ENCODE measurements at regions not wholly inside any gene's neighbourhood (a gene's known extent, or its start where the extent isn't known, plus 50 kb on each side); places are given as distances from the start of the nearest gene placed in this dataset.

GRCh38 chr7:49618028-49618427 is 155.4 kb upstream of the VWC2 start:
- no peak for TF ChIP-seq CTCF (IDR thresholded peaks at IDR 0.05; ENCODE audit: insufficient read depth, low read length, poor library complexity, severe bottlenecking)
- Histone ChIP-seq H3K4me3 (ENCODE audit: low read depth, low read length) (no peak overlapping the region), H3K27me3 (ENCODE audit: control insufficient read depth, insufficient read depth, low read length) (no peaks in the 10 kb centered on the region), H3K36me3 (ENCODE audit: control insufficient read depth, insufficient read depth, low read length) (no peaks in the 10 kb centered on the region)
- DNase-seq (ENCODE audit: low read depth): no peak

DNA sequence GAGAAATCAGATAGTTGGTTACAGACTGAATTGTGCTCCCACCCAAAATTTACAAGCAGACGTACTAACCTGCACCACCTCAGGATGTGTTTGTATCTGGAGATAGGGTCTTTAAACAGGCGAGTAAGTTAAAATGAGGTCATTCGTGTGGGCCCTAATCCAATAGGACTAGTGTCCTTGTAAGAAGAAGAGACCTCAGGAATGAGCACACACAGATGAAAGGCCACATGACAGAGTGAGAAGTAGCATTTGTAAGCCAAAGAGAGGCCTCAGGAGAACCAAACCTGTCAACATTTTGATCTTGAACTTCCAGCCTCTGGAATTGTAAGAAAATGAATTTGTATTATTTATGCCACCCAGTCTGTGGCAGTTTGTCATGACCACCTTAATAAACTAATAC is 149.5 kb upstream of the VWC2 start:
- TF ChIP-seq CTCF (IDR thresholded peaks at IDR 0.05; ENCODE audit: insufficient read depth, low read length, poor library complexity, severe bottlenecking): no peak
- DNase-seq (ENCODE audit: low read depth): no peak
- Histone ChIP-seq H3K36me3 (ENCODE audit: control insufficient read depth, insufficient read depth, low read length) (no peaks in the 10 kb centered on the region), H3K4me3 (ENCODE audit: low read depth, low read length) (no peak overlapping the region), H3K27me3 (ENCODE audit: control insufficient read depth, insufficient read depth, low read length) (no peaks in the 10 kb centered on the region)

DNA sequence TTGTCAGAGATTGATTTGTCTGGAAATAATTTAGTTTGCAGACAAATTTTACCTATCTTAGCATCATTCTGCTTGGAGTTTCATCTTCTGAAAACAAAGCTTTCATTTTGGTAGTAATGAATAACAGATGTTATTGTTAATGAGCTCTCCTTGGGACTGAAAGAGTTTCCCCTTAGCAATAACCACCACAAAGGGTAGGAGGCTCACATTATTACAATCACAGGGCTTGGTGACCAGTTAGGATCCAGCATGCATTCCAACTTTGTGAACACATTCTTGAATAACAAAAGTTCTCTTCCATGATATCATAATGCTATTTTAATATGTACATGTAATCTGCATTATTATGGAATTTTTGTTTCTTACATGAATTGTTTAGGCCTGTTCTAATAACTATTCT is 148.8 kb upstream of the VWC2 start:
- DNase-seq (ENCODE audit: low read depth): no peak
- Histone ChIP-seq H3K4me3 (ENCODE audit: low read depth, low read length) (no peak overlapping the region), H3K36me3 (ENCODE audit: control insufficient read depth, insufficient read depth, low read length) (no peaks in the 10 kb centered on the region), H3K27me3 (ENCODE audit: control insufficient read depth, insufficient read depth, low read length) (no peaks in the 10 kb centered on the region)
- no peak for TF ChIP-seq CTCF (IDR thresholded peaks at IDR 0.05; ENCODE audit: insufficient read depth, low read length, poor library complexity, severe bottlenecking)

- no peaks in the 10 kb centered on the region for H3K36me3 ChIP-seq (ENCODE audit: control insufficient read depth, insufficient read depth, low read length)
- H3K4me3 ChIP-seq (ENCODE audit: low read depth, low read length): no peak overlapping the region
- no peaks in the 10 kb centered on the region for H3K27me3 ChIP-seq (ENCODE audit: control insufficient read depth, insufficient read depth, low read length)
- TF ChIP-seq CTCF (IDR thresholded peaks at IDR 0.05; ENCODE audit: insufficient read depth, low read length, poor library complexity, severe bottlenecking): no peak
- DNase-seq (ENCODE audit: low read depth): no peak
These were observed 142.9 kb upstream of the VWC2 start for GRCh38 chr7:49630513-49630912.

- H3K36me3 ChIP-seq (ENCODE audit: control insufficient read depth, insufficient read depth, low read length): no peaks in the 10 kb centered on the region
- no peak for DNase-seq (ENCODE audit: low read depth)
- no peak overlapping the region for H3K4me3 ChIP-seq (ENCODE audit: low read depth, low read length)
- no peaks in the 10 kb centered on the region for H3K27me3 ChIP-seq (ENCODE audit: control insufficient read depth, insufficient read depth, low read length)
- no peak for TF ChIP-seq CTCF (IDR thresholded peaks at IDR 0.05; ENCODE audit: insufficient read depth, low read length, poor library complexity, severe bottlenecking)
These were observed 142.2 kb upstream of the VWC2 start for GRCh38 chr7:49631071-49631815.

GRCh38 chr7:49631960-49632359 is 141.5 kb upstream of the VWC2 start:
- Histone ChIP-seq H3K27me3 (ENCODE audit: control insufficient read depth, insufficient read depth, low read length) (no peaks in the 10 kb centered on the region), H3K4me3 (ENCODE audit: low read depth, low read length) (no peak overlapping the region), H3K36me3 (ENCODE audit: control insufficient read depth, insufficient read depth, low read length) (no peaks in the 10 kb centered on the region)
- no peak for TF ChIP-seq CTCF (IDR thresholded peaks at IDR 0.05; ENCODE audit: insufficient read depth, low read length, poor library complexity, severe bottlenecking)
- no peak for DNase-seq (ENCODE audit: low read depth)

All from kidney epithelial cell (primary cell).